Skin of body (tissue), 1 donor: ENCODE measurements at regions not wholly inside any gene's neighbourhood (a gene's known extent, or its start where the extent isn't known, plus 50 kb on each side); places are given as distances from the start of the nearest gene placed in this dataset.
"Not testable (repeated sequence)": the region's sequence is repeated elsewhere in the genome, so short reads cannot be mapped to it uniquely, and the experiment has no call there.

Experiments used
- DNase-seq: peaks from one replicate; lab custom pipeline; 2025; lab: John Stamatoyannopoulos, UW

DNA sequence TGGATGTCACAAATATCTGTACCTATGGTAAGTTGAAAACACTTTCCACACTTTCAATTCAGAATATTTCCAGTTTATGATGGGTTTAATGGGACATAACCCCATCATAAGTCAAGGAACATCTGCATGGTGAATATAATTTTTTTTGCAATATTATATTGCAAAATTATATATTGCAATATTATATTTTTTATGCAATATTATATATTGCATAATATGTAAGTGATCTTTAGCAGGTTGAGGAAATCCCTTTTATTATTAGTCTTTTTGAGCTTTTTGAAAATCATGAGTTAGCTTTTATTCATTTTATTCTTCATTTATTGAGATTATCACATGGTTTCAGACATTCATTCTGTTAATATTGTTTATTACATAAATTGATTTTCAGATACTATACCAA, 342.2 kb upstream of the GALNT5 start:
- no peak for DNase-seq

- DNase-seq, result no peak
Measured at GRCh38 chr2:156918410-156918809, 339.1 kb upstream of the GALNT5 start.

DNA sequence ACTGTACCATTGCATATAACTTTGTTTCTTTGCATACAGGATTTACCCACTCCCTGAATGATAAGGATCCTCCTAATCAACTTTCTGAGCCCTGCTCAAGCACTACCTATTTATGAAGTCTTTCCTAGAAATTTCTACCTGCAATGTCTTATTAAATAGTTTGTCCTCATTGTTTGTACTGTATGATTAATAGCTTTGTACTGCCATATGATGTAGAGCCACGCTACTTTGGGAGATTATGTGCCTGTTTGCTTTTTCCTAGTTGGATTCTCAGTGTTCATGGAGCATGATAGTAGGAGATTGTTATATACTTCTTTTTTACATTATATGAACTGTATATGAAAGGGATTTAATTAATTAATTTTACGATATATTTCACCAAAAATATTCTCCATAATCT, 327.1 kb upstream of the GALNT5 start:
- no peak for DNase-seq

- DNase-seq, result no peak
Measured at GRCh38 chr2:156933645-156934225, 323.8 kb upstream of the GALNT5 start.

GRCh38 chr2:156935616-156936015, 321.9 kb upstream of the GALNT5 start:
- no peak for DNase-seq

DNA sequence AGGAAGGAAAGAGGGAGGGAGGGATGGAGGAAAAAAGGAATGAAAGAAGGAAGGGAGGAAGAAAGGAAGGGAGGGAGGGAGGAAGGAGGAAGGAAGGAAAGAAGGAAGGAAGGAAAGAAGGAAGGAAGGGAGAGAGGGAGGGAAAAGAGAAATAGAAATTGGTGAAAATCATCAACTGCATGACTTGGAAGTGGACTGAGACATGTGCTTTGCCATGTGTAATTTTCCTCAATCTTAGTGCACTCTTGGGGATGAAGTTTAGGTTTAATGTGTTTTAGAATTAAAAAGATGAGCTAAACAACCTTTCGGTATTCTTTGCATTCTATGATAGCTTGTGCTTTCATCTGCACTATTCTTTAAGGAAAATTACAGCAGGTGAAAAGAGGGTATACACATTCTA, 320.1 kb upstream of the GALNT5 start:
- no peak for DNase-seq

DNA sequence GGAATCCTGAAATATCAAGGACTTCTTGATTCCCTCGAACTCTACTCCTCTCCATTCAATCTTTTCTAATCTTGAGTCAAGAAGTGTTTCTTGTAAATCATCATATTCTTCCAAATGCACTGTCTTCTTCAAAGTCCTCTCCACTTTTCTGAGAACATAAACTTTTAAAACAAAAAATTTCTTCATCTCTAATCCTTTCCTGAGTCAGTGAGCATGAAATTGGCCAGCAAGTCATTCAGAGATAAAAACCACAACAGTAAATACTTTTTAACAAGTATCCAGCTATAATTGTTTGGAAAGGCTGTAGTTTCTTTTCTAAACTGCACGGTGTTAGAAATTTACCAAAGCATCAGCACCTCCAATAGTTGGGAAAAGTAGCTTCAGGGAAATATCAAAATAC, 312.6 kb upstream of the GALNT5 start:
- no peak for DNase-seq

GRCh38 chr2:156947261-156947660, 310.2 kb upstream of the GALNT5 start:
- DNase-seq, result no peak

DNA sequence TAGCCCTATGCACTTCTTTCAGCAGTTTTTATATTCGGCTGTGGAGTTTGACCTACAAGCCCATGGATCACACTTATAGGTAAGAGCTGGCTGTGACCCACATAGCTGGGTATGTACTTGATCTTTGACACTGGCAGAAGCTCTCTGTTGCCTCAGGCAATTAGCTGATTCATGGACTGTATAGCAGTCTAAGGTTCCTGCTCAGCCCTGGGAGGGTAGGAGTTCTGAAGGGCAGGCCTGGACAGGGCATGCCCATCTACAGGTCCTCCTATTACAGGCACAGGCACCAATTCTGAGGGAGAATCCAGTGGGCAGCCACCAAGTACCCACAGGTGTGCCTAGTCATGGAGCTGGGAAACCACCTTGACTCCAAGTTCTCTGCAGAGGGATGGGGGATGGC, 301.8 kb upstream of the GALNT5 start:
- DNase-seq, result no peak

DNA sequence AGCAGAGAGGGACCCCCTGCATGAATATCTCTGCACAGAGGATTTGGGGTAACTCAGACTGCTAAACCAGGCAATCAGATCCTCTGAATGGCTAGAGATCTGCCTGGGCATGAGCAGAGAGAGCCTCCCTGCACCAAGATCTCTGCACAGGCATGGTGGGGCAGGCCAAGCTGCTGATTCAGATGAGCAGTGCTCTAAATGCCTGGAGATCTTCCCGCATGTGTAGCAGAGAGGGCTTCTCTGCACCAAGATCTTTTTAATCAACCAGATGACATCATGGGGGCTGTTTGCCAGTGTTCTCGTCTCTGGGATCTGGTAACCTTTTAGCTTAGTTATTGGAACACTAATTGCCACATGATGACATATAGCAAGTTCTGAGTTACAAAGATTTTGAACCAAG, 301.3 kb upstream of the GALNT5 start:
- DNase-seq, result no peak

- DNase-seq, result no peak
Measured at GRCh38 chr2:156958374-156958773, 299.1 kb upstream of the GALNT5 start.

DNA sequence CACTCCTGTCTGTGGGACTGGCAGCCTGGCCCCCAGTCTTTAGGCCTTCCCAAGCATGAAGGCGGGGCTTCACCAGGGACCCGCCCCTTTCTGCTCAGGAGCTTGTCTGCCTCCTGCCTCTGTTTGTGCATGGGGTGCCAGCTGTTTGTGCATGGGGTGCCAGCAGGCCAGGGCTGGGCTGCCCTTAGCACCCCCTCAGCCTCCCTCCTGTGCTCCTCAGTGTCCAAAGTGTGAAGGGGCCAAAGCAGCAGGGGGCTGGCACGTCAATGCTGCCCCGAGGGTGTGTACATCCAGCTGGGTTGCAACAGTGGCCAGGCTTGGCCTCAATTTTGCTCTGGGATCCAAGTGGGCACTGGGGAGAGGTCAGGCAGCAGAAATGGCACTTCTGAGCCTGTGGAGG, 298.0 kb upstream of the GALNT5 start:
- no peak for DNase-seq

DNA sequence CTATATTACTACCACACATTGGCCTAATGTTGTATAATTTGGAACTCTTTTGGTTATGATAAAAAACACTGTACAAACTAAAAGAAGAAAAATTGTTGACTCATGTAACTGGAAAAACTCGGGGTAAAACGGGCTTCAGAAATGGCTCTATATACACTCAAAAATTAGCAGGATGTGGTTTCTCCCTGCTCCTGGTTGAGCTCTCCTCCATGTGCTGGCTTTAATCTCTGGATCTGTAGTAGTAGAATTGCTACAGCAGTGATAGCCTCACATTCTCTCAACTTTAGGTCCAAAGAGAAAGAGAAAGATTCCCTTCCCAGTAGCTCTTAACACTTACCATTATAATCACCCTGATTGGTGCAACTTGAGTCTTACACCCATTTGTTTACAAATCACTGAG, 274.9 kb upstream of the GALNT5 start:
- no peak for DNase-seq

GRCh38 chr2:156986339-156986988, 271.0 kb upstream of the GALNT5 start:
- DNase-seq, result no peak

GRCh38 chr2:156999661-157000060, 257.8 kb upstream of the GALNT5 start:
- no peak for DNase-seq

DNA sequence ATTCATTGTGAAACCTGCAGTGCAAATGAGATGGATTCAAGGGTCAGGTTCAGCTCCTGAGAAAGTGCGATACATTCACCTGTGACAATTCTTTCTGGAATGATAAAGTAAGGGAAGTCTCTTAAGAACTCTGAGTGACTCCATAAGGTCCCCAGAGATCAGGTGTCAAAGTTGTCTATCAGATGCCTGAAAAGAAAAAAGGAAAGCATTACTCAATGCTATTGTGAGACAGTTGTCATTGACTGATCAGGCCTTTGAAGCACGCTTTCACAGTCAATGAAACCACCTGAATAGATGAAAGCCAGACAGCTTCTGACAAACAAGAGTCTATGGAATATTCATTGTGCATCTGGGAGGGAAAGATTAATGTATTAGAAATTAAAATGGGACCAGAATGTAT, 252.7 kb upstream of the GALNT5 start:
- DNase-seq, result no peak

GRCh38 chr2:157015015-157015575, 242.4 kb upstream of the GALNT5 start:
- no peak for DNase-seq

DNA sequence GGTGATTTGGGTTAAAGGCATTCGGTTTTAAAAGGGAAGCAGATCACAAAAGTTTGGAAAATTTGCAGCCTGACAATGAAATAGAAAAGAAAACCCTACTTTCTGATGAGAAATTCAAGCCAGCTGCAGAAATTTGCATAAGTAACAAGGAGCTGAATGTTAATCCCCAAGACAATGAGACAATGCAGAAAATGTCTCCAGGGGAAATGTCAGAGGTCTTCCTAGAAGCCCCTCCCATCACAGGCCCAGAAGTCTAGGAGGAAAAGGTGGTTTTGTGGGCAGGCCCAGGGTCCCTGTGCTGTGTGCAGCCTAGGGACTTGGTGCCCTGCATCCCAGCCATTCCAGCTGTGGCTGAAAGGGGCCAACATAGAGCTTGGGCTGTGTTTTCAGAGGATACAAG, 234.2 kb upstream of the GALNT5 start:
- DNase-seq, result not testable (repeated sequence)

GRCh38 chr2:157024129-157024528, 233.4 kb upstream of the GALNT5 start:
- DNase-seq, result no peak

GRCh38 chr2:157032017-157032416, 225.5 kb upstream of the GALNT5 start:
- DNase-seq, result peak; percentile 4

GRCh38 chr2:157036726-157037125, 220.8 kb upstream of the GALNT5 start:
- no peak for DNase-seq

- no peak for DNase-seq
Measured at GRCh38 chr2:157043786-157044185, 213.7 kb upstream of the GALNT5 start.

GRCh38 chr2:157046396-157046795, 211.1 kb upstream of the GALNT5 start:
- no peak for DNase-seq
